ENCODE measurements at regions not wholly inside any gene's neighbourhood (a gene's known extent, or its start where the extent isn't known, plus 50 kb on each side); places are given as distances from the start of the nearest gene placed in this dataset.

DNA sequence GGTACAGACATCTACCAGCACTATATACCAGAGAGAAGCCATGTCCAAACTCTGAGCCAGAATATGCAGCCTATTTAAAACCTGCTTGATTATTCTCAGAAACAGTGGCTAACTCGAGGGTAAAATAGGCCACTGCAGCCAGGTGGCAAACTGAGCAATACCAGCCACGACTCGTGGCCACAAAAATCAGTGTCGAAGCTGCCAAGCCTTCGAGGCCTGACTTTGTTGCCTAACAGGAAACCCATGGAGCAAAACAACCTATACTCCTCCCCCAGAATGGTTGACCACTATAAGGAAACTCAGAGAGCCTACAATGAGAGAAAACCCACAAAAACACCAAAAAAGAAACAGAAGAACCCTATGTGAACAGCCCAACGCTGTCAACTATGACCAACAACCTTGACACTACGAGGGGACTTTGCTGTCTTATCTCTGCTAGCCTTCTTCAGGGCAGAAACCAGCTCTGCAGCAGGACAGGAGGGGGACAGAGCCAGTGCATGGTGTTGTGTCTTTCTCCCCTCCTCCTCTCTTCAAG lies 133.8 kb downstream of the TMEM174 start (continued):
- TF ChIP-seq CEBPB (IDR thresholded peaks at IDR 0.05; ENCODE audit: borderline replicate concordance in 1 of 2, low read depth in 2 of 2, low read length in 2 of 2): no peak
- no peak for TF ChIP-seq SKIL (IDR thresholded peaks at IDR 0.05; ENCODE audit: low read depth, poor library complexity, severe bottlenecking)

DNA sequence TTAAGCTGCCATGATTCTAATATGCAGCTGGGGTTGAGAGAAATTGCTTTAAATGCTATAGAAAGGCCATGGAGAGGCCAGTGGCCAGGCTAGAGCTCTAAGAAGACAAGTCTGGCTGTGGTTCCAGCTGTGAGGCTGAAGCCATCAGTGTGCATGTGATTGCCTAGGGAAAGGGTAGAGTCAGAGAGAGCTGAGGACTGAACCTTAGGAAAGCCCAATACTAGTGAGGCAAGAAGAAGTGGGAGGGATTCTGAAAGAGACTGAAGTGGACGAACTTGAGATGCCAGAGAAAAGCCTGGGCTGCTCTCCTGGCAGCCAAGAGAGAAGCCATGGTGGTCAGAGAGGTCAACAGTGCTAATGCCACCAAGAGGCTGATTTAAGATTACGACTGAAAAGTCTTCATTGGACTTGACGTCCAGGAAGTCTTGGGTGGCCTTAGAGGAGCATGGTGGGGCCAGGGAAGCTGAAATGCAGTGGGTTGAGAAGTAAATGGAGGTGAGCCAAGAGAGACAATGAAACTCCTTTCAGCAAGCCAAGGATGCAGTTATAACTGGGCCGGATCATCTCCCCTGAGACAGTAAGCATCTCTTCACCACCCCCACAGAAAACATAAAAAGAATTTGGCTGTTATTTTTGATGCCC lies 133.2 kb downstream of the TMEM174 start:
- H3K27ac ChIP-seq (ENCODE audit: control insufficient read depth, insufficient read depth): no peak overlapping the region
- intact Hi-C loops (cut with micrococcal nuclease; ENCODE audit: unreplicated experiment) (loop anchor here (5.0 kb wide), 1 partner anchor 71 kb away; no protein-coding TSS in a partner anchor), in situ Hi-C loops (cut with MboI) (no loop called here)
- POLR2A ChIA-PET: no interaction called here
- no peak overlapping the region for H2AFZ ChIP-seq (ENCODE audit: control insufficient read depth, low read depth, low read length)
- no peak for DNase-seq (ENCODE audit: low read depth, low spot score)
- no peak for FAIRE-seq
- H3K79me2 ChIP-seq (ENCODE audit: control insufficient read depth, insufficient read depth, low read length): no peaks in the 10 kb centered on the region
- no peaks in the 10 kb centered on the region for H3K4me1 ChIP-seq (ENCODE audit: control insufficient read depth, insufficient read depth, low read length)
- SMC1A ChIA-PET (ENCODE audit: uncharacterized antibody, unreplicated experiment): no interaction called here
- no peak for ATAC-seq
- H3K27me3 ChIP-seq (replicated peaks in 1 of 2; ENCODE audit: control insufficient read depth in 2 of 2, insufficient read depth in 2 of 2, low read length in 1 of 2): peaks cover 0 to 2% of the 10 kb centered on the region in 2 experiments; a peak in 3 of 4 replicates
- no TSS peak for BruUV-seq (replicated peaks)
- no peaks in the 10 kb centered on the region for H4K20me1 ChIP-seq (ENCODE audit: control insufficient read depth, insufficient read depth)
- CTCF ChIA-PET: no interaction called here
- H3K36me3 ChIP-seq (ENCODE audit: control insufficient read depth in 2 of 2, insufficient read depth in 2 of 2, low read length in 1 of 2): no peaks in the 10 kb centered on the region
- 26% methylated on average over 4 of the region's 4 CpGs for WGBS (ENCODE audit: insufficient coverage, insufficient replicate concordance, low lambda C conversion rate, missing lambda C conversion rate)
- H3K4me2 ChIP-seq (ENCODE audit: control insufficient read depth, insufficient read depth): no peak overlapping the region
- H3K9me3 ChIP-seq (replicated peaks; ENCODE audit: control insufficient read depth, insufficient read depth, low read length): no peaks in the 10 kb centered on the region; the same call in 1 of the 3 replicates
- H3K4me3 ChIP-seq: no peak overlapping the region
- no peak overlapping the region for H3K9ac ChIP-seq (ENCODE audit: control insufficient read depth, insufficient read depth, low read length)
- RAD21 ChIA-PET (ENCODE audit: unreplicated experiment): no interaction called here
- no peak for TF ChIP-seq NBN (IDR thresholded peaks at IDR 0.05)
- no peak for TF ChIP-seq CEBPB (IDR thresholded peaks at IDR 0.05; ENCODE audit: borderline replicate concordance in 1 of 2, low read depth in 2 of 2, low read length in 2 of 2)
- TF ChIP-seq RFX5 (IDR thresholded peaks at IDR 0.05; ENCODE audit: low read depth, low read length): no peak
- no peak for TF ChIP-seq PRDM15 (CRISPR knock-in tag; IDR thresholded peaks at IDR 0.05)
- TF ChIP-seq DPF2 (IDR thresholded peaks at IDR 0.05): no peak
- TF ChIP-seq SP1 (IDR thresholded peaks at IDR 0.05; ENCODE audit: low read depth, low read length): no peak
- no peak for TF ChIP-seq USF2 (IDR thresholded peaks at IDR 0.05; ENCODE audit: borderline replicate concordance, low read depth, low read length)
- TF ChIP-seq CREB1 (IDR thresholded peaks at IDR 0.05; ENCODE audit: low read depth): no peak
- TF ChIP-seq, protein P1, sequence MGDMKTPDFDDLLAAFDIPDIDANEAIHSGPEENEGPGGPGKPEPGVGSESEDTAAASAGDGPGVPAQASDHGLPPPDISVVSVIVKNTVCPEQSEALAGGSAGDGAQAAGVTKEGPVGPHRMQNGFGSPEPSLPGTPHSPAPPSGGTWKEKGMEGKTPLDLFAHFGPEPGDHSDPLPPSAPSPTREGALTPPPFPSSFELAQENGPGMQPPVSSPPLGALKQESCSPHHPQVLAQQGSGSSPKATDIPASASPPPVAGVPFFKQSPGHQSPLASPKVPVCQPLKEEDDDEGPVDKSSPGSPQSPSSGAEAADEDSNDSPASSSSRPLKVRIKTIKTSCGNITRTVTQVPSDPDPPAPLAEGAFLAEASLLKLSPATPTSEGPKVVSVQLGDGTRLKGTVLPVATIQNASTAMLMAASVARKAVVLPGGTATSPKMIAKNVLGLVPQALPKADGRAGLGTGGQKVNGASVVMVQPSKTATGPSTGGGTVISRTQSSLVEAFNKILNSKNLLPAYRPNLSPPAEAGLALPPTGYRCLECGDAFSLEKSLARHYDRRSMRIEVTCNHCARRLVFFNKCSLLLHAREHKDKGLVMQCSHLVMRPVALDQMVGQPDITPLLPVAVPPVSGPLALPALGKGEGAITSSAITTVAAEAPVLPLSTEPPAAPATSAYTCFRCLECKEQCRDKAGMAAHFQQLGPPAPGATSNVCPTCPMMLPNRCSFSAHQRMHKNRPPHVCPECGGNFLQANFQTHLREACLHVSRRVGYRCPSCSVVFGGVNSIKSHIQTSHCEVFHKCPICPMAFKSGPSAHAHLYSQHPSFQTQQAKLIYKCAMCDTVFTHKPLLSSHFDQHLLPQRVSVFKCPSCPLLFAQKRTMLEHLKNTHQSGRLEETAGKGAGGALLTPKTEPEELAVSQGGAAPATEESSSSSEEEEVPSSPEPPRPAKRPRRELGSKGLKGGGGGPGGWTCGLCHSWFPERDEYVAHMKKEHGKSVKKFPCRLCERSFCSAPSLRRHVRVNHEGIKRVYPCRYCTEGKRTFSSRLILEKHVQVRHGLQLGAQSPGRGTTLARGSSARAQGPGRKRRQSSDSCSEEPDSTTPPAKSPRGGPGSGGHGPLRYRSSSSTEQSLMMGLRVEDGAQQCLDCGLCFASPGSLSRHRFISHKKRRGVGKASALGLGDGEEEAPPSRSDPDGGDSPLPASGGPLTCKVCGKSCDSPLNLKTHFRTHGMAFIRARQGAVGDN (IDR thresholded peaks at IDR 0.05): no peak
- no peak for TF ChIP-seq MYB (IDR thresholded peaks at IDR 0.05; ENCODE audit: borderline replicate concordance, low read depth, low read length)
